Middle frontal gyrus (tissue), 1 donor: ENCODE measurements at regions not wholly inside any gene's neighbourhood (a gene's known extent, or its start where the extent isn't known, plus 50 kb on each side); places are given as distances from the start of the nearest gene placed in this dataset.

Experiments
- DNase-seq: peaks from one replicate; pipeline ENCODE4 v3.0.0-alpha.2; 2015; ENCODE audit warnings: low spot score; ENCODE audit errors: extremely low spot score

- no peak for DNase-seq
Measured at GRCh38 chr2:145329971-145330370, 810.1 kb upstream of the ZEB2 start.

- no peak for DNase-seq
Measured at GRCh38 chr2:145325485-145325884, 805.6 kb upstream of the ZEB2 start.

- DNase-seq: no peak
Measured at GRCh38 chr2:145324748-145325147, 804.8 kb upstream of the ZEB2 start.

GRCh38 chr2:145323512-145323911, 803.6 kb upstream of the ZEB2 start:
- DNase-seq: no peak

GRCh38 chr2:145321344-145321743, 801.4 kb upstream of the ZEB2 start:
- no peak for DNase-seq

GRCh38 chr2:145316496-145316895, 796.6 kb upstream of the ZEB2 start:
- no peak for DNase-seq

- DNase-seq: no peak
Measured at GRCh38 chr2:145315053-145315452, 795.1 kb upstream of the ZEB2 start.

- no peak for DNase-seq
Measured at GRCh38 chr2:145314119-145314633, 794.3 kb upstream of the ZEB2 start.

- DNase-seq: no peak
Measured at GRCh38 chr2:145305889-145306288, 786.0 kb upstream of the ZEB2 start.

- DNase-seq: no peak
Measured at GRCh38 chr2:145304501-145304900, 784.6 kb upstream of the ZEB2 start.

GRCh38 chr2:145303536-145303935, 783.6 kb upstream of the ZEB2 start:
- DNase-seq: no peak

GRCh38 chr2:145302886-145303285, 783.0 kb upstream of the ZEB2 start:
- DNase-seq: no peak

GRCh38 chr2:145302451-145302850, 782.5 kb upstream of the ZEB2 start:
- no peak for DNase-seq

GRCh38 chr2:145299368-145299767, 779.4 kb upstream of the ZEB2 start:
- no peak for DNase-seq

- no peak for DNase-seq
Measured at GRCh38 chr2:145292166-145292565, 772.2 kb upstream of the ZEB2 start.

GRCh38 chr2:145290986-145291385, 771.1 kb upstream of the ZEB2 start:
- no peak for DNase-seq

GRCh38 chr2:145289946-145290345, 770.0 kb upstream of the ZEB2 start:
- DNase-seq: no peak

GRCh38 chr2:145288650-145289496, 769.0 kb upstream of the ZEB2 start:
- DNase-seq: no peak

GRCh38 chr2:145287736-145288135, 767.8 kb upstream of the ZEB2 start:
- no peak for DNase-seq

- DNase-seq: no peak
Measured at GRCh38 chr2:145286716-145287275, 766.9 kb upstream of the ZEB2 start.

- no peak for DNase-seq
Measured at GRCh38 chr2:145284551-145284950, 764.6 kb upstream of the ZEB2 start.

GRCh38 chr2:145283131-145283530, 763.2 kb upstream of the ZEB2 start:
- DNase-seq: no peak

GRCh38 chr2:145277922-145278321, 758.0 kb upstream of the ZEB2 start:
- DNase-seq: no peak
